HG03280 (cell line): ENCODE measurements at regions not wholly inside any gene's neighbourhood (a gene's known extent, or its start where the extent isn't known, plus 50 kb on each side); places are given as distances from the start of the nearest gene placed in this dataset.

Source experiments
- ATAC-seq: cut with Tn5 transposase; IDR thresholded peaks from one replicate; pipeline ENCODE4 v1.9.1; 2021; ENCODE audit warnings: mild to moderate bottlenecking, moderate library complexity; ENCODE audit not compliant: unreplicated experiment

DNA sequence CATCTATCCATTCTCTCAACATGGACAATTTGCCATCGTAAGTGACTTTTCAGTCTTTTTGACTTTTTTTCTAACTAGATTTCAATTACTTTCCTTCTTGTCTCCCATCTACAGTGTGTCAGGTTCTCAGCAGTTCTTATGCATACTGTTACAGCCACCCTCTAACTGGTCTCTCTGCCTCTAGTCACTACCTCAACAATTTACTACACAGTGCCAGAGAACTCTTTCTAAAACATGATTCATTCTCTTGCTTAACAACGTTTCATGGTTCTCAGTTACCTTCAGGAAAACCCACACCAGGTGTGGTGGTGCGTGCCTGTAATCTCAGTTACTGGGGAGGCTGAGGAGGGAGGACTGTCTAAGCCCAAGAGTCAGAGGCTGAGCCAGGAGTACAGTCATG, 95.4 kb downstream of the DIPK2A start:
- ATAC-seq, result no peak

DNA sequence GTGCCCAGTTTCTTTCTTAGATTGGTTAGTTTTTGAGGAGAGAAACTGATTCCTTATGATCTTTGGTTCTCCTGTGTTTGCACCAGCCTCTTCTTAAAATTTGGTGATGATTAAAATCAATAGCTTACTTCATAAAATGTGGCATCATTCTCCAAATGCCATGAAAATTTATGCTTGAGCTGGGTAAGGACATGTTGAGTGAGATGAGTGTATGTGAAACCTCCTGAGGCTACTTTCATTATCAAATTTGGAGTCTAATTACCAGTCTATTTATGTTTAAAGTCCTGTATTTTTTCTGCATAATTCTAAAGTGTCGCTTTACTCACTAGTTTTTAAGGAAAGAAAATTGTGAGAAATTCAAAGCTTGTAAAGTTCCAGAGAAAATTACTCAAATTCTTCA, 102.1 kb downstream of the DIPK2A start:
- ATAC-seq, result no peak

DNA sequence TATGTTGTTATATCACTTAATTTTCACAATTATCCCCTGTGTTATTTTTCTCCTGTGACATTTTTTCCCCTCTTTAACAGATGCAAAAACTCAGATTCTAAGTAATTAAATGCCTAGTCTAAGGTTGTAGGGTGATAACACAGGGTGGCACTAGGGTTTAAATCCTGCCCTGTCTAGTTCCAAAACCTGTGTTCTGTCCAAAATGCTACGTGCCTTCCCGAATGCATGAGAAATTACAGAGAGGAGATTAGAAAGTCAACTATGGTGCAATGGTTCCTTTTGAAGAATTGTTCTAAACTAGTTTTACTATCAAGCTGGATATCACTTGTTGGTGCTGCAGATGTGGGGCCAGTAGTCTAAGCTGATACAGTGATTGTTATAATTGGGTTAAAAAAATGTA, 108.0 kb downstream of the DIPK2A start:
- ATAC-seq, result no peak

DNA sequence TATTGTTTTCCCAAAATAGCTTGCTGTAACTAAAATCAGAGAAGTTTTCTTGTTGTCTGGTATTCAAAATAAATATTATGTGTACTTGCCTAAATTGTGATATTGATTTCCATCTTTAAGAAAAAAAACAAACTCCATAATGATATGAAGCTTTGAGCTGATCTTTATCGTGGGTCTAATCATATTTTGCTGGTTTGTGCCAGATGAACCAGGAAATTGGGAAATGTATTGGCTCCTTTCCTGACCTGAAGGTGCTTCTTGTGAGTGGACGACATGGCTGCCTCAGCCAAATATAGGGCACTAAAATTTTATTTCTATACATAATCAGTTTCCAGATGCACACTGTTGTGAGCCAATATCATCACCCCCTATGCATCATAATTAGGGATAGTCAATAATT, 113.3 kb downstream of the DIPK2A start:
- ATAC-seq, result no peak

DNA sequence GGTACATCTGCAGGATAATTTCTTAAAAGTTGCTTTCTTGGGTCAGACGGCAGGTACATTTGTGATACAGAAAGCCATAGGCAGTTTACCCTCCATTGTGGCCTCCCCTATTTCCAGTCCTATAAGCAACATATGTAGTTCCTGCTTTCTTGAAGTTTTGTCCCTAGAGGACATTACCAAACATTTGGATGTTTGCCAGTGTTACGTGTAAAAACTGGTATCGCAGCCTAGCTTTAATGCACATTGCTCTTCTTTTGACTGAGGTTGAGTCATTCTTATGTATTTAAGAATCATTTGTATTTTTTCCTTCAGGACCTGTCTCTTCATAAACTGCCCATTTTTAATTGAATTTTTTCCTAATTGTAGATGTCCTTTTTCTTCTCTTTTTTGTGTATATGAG, 114.3 kb downstream of the DIPK2A start:
- no peak for ATAC-seq

DNA sequence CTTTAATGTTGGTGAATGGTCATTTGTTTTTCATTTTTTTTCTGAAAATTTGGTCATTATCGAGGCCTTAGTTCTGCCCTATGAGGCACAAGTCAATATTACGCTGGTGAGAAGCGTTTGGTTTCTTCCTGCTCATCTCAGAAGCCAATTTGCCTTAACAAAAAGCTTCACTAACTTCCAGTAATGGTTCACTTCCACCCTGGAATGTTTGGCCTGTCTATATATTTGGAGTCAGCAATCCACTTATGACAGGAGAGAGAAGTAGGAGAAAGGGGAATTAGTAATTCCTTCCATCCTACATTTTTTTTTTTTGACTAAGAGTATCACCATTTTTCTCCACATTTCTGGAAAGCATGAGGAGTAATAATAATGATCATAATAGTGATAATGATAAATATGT, 124.4 kb downstream of the DIPK2A start:
- no peak for ATAC-seq

DNA sequence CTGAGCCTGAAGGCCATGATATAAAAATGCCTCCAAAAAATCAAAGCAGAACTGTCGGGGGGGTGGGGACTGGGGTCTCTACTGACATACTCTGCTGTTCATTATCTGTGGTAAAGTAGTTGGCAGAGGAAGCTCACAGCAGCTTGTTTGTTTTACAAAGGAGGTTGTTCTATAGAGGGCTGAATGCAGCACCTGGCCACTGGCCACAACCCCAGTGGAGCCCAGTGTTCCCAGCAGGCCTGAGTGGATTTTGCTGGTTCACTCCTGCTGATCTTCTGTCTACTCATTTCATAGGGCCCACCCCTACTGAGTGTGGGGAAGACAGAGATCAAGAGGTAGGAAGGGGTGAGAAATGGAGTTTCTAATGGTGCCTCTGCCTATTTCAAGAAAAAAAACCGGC, 125.5 kb downstream of the DIPK2A start:
- no peak for ATAC-seq

DNA sequence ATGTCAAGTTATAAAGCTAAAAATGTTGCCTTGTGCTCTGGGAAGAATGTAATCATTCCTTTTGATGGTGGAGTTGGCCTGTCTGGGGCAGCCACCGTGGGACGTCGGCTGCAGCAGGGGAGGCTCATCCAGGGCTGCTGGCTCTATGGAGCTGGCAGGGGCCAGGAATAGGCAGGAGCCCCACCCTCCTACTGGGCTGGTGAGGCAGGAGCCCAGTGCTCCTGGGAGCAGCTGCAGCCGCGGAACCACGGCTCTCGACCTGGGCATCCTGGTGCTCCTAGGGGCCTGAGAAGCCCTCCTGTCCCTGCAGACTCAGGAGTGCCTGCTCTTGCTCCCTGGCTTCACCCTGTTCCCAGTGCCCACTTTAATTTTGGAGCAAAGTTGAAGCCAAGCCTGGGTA, 127.1 kb downstream of the DIPK2A start:
- no peak for ATAC-seq

DNA sequence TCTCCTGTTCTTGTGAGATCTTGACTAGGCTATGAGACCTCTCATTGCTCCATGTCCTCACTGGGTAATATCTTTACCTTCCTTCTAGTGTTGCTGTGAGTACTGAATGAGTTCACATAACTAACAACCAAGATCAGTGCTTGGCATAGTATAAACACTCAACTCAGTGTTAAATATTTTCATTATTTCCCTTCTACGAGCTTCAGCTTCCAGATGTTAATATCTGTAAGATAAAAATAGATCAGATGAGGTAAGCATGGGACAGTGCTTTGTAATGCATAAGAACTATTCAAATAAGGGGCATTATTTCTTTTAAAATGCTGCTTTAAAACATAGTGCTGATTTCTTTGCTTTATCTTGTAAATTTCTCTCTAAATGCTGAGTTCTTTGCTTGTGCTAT, 130.8 kb downstream of the DIPK2A start:
- no peak for ATAC-seq

DNA sequence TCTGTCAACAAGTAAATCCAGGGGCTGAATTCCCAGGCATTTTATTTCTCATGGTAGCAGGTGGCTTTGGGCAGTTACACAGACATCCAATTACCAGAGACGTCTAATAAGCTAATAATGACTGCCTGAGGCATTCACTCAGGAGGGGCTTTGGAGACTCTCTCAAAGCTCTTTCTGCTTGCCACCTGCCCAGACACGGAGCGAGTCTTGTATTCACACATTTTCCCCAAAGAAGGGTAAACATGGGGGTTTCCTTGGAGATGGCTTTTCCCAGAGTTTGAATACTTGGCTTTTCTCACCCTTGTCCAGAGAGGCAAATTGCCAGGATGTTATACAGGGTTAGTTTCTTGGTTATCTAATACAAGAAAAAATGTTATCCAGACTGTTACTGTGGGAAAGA, 132.6 kb downstream of the DIPK2A start:
- ATAC-seq, result no peak

DNA sequence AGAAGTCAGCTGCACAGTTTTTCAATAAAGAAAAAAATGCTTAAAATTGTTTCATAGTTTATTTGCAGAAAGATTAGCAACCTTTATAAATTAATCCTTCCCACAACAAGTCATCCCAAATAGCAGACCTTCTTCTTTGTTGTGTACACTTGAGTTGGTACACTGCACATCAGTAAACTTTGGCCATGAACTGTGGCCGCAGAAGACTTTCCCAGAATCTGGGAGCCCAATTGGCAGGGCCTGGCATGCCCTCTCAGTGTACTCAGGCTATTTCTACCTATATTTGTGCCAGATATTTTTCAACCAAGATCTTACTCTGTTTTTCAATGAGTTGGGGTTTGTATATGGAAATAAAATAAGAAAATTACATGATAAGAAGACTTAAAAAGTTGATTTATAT, 133.1 kb downstream of the DIPK2A start:
- ATAC-seq, result no peak

DNA sequence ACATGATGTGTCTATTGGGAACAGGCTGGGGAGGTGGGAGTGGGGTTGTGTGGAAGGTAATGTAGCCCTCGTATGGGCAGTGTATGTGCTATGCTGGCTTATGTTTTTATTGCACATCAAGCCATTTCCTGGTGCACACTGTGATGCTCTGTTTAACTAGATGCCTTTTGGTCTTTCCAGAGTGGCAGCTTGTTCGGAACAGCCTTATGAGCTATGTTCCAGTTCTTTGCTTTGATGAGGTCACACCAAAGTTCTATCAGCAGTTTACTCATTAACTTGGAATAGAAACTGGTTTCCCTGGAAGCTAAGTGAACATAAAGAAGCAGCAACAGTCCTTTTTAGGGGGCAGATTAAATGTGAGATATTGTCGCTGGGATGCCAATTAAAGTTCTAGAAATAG, 133.9 kb downstream of the DIPK2A start:
- ATAC-seq, result no peak

DNA sequence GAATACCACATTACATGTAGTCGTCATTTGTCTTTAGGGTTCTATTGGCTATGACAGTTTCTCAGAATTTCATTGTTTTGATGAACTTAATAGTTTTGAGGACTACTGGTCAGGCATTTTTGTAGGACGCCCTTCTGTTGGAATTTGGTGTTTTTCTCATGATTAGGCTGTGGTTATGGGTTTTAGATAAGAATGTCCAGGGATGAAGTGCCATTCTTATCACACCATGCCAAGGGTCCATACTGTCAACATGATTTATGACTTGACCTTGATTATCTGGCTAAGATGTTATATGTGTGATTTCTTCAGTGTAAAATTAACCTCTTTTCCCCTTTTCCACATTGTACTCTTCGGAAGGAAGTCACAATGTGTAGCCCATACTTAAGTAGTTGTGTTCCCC, 135.3 kb downstream of the DIPK2A start:
- ATAC-seq, result no peak

DNA sequence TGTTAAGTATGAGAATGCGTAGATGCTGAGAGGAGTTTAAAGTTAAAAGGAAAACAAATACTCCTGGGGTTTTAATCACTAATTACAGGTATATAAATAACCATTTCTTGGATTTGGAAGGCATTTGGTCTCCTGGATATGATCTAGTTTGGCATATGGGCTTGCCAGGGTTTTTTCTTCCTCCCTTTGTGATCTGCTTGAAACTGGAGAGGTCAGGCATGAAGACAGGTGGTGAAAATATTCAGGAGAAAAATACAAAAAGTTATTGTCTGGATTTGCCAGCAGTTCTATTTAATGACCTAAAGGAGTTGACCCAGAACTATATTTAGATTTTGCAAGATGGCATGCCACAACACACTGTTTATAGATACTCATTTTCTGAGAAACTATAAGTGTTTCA, 136.3 kb downstream of the DIPK2A start:
- ATAC-seq, result no peak

DNA sequence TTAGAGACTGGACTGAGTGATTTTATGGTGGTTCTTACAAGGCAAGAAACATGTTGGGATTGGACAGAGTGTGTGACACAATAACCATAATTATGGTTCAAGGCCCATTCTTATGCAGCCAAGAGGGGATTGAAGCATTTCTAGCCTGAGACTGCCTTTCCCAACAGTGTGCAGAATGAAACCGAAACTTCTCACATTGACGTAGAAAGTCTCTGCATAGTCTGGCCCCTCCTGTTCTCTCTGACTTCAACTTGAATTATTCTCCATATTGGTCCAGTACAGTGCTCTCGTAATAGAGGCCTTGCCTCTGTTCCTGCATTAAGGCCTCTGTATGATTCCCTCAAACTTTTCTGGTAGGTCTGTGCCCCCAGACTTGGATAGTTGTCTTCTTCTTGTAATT, 138.3 kb downstream of the DIPK2A start:
- ATAC-seq, result peak; percentile 96

DNA sequence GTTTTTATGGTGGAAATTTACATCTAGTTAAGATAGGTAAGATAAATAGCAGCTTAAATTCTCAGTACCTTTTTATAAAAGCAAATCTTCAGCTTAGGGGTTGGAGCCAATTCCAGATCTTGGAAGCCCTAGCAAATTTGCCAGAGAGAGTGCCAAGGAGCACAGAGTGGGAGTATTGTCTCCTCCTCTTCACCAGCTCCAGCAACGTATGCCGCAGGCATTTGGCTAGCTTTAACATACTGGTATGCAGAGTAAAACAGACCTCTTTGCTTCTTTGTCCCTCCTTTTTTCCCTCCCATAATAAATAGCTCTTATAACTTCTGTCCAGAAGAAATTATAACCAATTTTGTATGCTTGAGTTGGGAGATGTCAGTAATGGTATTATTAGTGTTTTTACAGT, 140.4 kb downstream of the DIPK2A start:
- no peak for ATAC-seq

DNA sequence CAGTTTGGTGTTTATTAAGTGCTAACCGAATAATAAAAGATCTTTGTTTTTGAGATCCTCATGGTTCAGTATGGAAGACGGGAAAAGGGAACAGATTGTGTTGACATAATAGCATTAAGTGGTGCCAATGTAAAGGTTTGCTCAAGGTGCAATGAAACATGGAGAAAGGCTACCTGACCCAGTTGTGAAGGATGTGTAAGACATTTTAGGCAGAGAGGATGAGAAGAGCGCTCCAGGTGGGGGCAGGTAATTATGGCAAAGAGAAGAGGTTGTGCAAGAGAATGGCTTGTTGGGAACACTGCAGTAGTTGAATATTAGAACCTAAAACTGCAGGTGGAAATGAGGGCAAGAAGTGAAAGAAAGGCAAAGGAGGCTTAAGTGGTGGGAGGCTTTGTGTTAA, 140.8 kb downstream of the DIPK2A start:
- no peak for ATAC-seq

DNA sequence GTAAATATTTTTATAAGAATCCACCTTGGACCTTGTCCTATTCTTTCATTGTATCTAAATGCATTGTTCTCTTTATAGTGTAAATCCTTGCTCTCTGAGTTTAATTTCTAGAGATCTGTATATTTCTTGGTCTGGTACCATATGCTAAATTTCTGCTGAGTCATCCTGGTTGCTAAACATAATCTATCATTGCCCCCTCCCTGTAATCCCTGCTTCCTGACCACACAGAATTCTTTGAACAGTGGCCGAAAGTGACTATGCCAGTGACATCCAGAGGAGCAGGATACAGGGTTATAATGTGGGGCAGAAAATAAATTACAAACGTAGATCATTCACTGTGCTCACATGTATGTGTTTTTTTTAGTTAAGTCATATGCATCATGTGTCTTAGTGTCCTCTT, 143.1 kb downstream of the DIPK2A start:
- ATAC-seq, result no peak

DNA sequence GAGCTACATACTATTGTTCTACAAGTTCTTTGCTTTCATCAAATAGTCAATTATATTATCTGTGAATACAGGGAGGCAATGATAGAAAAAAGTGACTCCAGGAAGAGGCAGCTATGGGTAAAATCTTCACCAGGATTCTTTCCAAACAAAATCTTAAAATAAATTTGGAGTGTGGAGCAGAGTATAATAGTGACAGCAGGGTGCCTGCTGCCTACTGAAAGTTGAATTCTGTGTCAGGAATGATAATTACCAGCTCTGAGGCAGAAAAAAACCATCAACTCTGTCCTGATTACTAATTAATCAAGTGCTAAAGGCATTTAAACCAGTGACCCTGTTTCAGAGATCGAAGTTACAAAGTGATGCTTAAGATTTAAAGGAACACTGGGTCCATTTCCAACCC, 148.0 kb downstream of the DIPK2A start:
- ATAC-seq, result no peak

DNA sequence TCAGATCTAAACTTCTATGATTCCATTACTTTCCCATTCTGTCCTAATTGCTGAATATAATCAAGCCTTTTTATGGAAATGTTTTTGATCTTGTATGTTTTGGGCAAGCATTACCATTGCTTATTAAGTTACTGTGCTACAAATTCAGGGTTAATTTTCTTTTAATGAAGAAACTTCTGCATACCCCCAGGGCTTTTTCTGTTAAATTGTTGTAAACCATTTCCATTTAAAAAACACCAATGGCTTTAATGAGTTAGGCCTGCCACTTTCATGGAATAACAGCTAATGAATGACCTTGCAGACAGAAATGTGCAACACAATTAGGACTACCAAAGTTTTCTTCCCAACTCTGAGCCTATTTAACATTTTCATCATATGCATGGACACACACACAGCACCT, 150.0 kb downstream of the DIPK2A start:
- ATAC-seq, result no peak

DNA sequence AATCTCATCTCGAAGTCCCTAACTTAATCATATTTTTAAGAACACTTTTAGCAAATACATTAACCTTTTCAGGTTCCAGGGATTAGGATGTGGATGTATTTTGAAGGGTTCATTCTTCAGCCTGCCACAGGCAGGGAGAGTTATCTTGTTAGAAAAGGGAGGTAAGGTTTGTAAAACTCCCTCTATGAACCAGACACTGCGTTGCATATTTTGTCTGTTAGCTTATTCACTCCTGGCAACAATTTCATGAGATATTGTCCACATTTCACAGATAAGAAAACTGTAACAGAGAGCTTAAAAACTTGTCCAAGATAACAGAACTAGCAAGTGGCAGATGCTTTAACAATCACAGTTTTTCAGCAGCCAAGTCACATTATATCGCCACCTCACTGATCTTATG, 155.4 kb downstream of the DIPK2A start:
- ATAC-seq, result no peak

DNA sequence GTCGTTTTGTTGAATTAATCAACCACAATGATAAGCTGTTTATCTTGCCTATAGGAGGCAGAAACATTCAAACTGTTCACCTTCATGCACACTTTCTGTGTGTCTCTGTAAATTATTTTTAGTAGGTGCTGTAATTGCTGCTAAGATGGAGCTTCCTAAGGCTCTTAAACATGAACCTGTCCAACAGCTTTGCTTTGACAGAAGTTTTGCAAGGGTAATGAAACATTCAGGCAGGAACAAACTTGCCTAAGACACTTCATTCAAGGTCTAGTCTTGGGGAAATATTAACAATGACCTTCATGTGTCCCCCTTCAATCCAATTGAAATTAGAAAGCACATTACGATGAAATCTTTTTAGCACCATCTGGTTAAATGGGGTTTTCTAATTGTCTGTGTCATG, 156.1 kb downstream of the DIPK2A start:
- ATAC-seq, result peak; percentile 6

DNA sequence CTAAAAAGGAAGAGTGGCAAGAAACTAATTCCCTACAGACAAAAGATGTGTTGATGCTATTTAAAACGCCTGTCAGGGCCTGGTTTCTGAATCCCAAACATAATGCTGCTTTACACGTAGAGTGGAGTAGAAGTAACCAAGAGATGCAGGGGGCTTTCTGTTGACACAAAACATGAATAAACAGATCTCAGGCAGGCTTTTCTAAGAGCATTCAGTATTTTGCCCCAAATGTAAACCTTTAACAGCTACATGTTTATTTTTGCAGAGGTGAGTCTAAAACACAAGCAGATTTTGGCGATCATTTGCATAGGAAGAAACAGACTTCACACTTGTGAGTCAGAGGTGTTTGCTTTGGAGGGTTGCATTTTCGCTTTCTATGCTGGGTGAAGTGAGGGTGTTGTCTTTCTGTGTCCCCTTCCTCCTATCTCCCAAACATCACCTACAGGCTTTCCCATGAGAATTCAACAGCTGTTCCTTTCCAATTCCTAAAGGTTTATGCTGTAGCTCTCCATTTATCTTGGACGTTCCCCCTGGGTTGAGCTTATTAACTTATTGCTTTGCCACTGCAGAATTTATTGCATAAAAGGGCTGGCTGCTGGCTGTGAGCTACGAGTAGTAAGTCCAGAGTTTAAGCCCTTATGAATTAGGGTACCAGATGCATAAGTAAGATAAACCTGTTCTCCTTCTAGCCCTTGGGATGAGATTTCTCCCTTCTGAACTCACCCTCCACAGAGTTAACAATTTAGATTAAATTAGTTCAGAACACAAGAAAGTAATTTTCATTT, 156.7 kb downstream of the DIPK2A start:
- ATAC-seq, result peak; percentile 98
